ENCODE measurements at regions not wholly inside any gene's neighbourhood (a gene's known extent, or its start where the extent isn't known, plus 50 kb on each side); places are given as distances from the start of the nearest gene placed in this dataset.

DNA sequence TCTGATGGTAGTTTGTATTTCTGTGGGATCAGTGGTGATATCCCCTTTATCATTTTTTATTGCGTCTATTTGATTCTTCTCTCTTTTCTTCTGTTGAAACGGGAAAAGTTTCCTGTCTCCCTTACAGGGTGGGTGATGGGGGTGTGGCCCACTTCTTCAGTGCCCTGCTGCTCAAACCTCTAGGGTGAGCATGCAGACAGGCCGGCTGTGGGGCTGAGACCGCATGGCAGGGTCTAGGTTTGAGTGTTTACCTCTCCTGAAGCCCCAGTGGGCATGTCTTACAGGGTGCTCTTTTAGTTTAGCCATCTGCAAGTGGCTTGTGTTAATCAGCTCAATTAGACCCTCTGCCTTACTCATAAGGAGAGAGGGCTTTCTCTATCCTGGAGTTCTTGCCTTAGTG, 450.0 kb upstream of the EPHA3 start:
- CTCF ChIA-PET (ENCODE audit: partially characterized antibody), result no interaction called here
- no peak overlapping the region for H2BK12ac ChIP-seq (ENCODE audit: low read depth, low read length)
- H3K23me2 ChIP-seq (ENCODE audit: low read depth, low read length), result no peaks in the 10 kb centered on the region
- POLR2A ChIA-PET (ENCODE audit: partially characterized antibody), result no interaction called here
- DNase-seq (ENCODE audit: low read depth in 1 of 2, low spot score in 2 of 2), result no peak
- no peak for FAIRE-seq
- no peak overlapping the region for H2BK15ac ChIP-seq (ENCODE audit: low read length)
- no peak overlapping the region for H4K8ac ChIP-seq (ENCODE audit: extremely low read depth, insufficient read depth, low read length)
- no peak overlapping the region for H2AFZ ChIP-seq (ENCODE audit: low read length)
- H3K36me3 ChIP-seq (ENCODE audit: control insufficient read depth in 2 of 4, insufficient read depth in 4 of 4, low read length in 3 of 4), result no peaks in the 10 kb centered on the region
- WGBS, 2 experiments (ENCODE audit: extremely low coverage in 1 of 2, insufficient coverage in 1 of 2, insufficient read length in 1 of 2, insufficient replicate concordance in 2 of 2, low coverage in 1 of 2, low lambda C conversion rate in 2 of 2, missing lambda C conversion rate in 1 of 2), result 85% methylated on average over 2 of the region's 4 CpGs; no CpG with 5 or more reads in 1 of the 2 experiments
- H3K9me3 ChIP-seq (ENCODE audit: insufficient read depth in 2 of 2, low read depth in 1 of 2, low read length in 1 of 2), result 0 out of 4 replicates have a peak, but pooled peaks cover 0 to 3% of the 10 kb centered on the region in 2 experiments
- no peak overlapping the region for H3K4me2 ChIP-seq (ENCODE audit: insufficient read depth in 1 of 2, low read depth in 2 of 2, low read length in 2 of 2)
- H3K79me1 ChIP-seq (ENCODE audit: low read depth, low read length), result no peaks in the 10 kb centered on the region
- H2BK120ac ChIP-seq (replicated peaks; ENCODE audit: low read depth, low read length), result no peak overlapping the region
- no peak overlapping the region for H3K27ac ChIP-seq (ENCODE audit: low read depth, low read length)
- H3K18ac ChIP-seq (ENCODE audit: extremely low read depth, low read length), result no peak overlapping the region
- H4K20me1 ChIP-seq (replicated peaks in 1 of 2; ENCODE audit: control insufficient read depth in 1 of 2, insufficient read depth in 2 of 2, low read length in 2 of 2), result no peaks in the 10 kb centered on the region
- H2BK20ac ChIP-seq (ENCODE audit: low read length), result no peak overlapping the region
- no peaks in the 10 kb centered on the region for H3K27me3 ChIP-seq (replicated peaks in 1 of 4; ENCODE audit: control insufficient read depth in 3 of 4, extremely low read depth in 1 of 4, insufficient read depth in 3 of 4, low read length in 3 of 4)
- no peak overlapping the region for H2AK5ac ChIP-seq (ENCODE audit: low read depth, low read length)
- H3K4me3 ChIP-seq (ENCODE audit: extremely low read depth in 1 of 4, insufficient read depth in 2 of 4, low read depth in 3 of 4, low read length in 4 of 4), result no peak overlapping the region
- no peak overlapping the region for H4K91ac ChIP-seq (replicated peaks; ENCODE audit: insufficient read length, low read length)
- no peak overlapping the region for H3K4ac ChIP-seq (replicated peaks; ENCODE audit: insufficient read length, low read depth, low read length)
- no peak overlapping the region for H4K5ac ChIP-seq (ENCODE audit: insufficient read length, low read depth, low read length)
- H3K56ac ChIP-seq (replicated peaks; ENCODE audit: insufficient read length, low read depth, low read length), result no peak overlapping the region
- H3K23ac ChIP-seq (ENCODE audit: insufficient read length), result no peak overlapping the region
- H3K79me2 ChIP-seq (ENCODE audit: control insufficient read depth in 1 of 2, insufficient read depth in 2 of 2, low read length in 2 of 2), result no peaks in the 10 kb centered on the region
- no peaks in the 10 kb centered on the region for H3K4me1 ChIP-seq (replicated peaks in 1 of 4; ENCODE audit: control insufficient read depth in 3 of 4, insufficient read depth in 4 of 4, low read length in 3 of 4)
- no peak overlapping the region for H2BK5ac ChIP-seq (ENCODE audit: low read depth, low read length)
- no peak overlapping the region for H3K9ac ChIP-seq (replicated peaks in 1 of 4; ENCODE audit: extremely low read depth in 1 of 4, low read depth in 3 of 4, low read length in 3 of 4)
- no peak overlapping the region for H3K14ac ChIP-seq (ENCODE audit: insufficient read length)
- no peak for TF ChIP-seq POU5F1 (IDR thresholded peaks at IDR 0.05; ENCODE audit: low read depth, low read length)
- TF ChIP-seq, protein P1, sequence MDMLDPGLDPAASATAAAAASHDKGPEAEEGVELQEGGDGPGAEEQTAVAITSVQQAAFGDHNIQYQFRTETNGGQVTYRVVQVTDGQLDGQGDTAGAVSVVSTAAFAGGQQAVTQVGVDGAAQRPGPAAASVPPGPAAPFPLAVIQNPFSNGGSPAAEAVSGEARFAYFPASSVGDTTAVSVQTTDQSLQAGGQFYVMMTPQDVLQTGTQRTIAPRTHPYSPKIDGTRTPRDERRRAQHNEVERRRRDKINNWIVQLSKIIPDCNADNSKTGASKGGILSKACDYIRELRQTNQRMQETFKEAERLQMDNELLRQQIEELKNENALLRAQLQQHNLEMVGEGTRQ (IDR thresholded peaks at IDR 0.05; ENCODE audit: low read length), result no peak
- TF ChIP-seq, protein P2, sequence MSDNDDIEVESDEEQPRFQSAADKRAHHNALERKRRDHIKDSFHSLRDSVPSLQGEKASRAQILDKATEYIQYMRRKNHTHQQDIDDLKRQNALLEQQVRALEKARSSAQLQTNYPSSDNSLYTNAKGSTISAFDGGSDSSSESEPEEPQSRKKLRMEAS (IDR thresholded peaks at IDR 0.05), result no peak

All from H1 (cell line).